H54 (cell line): ENCODE measurements at regions not wholly inside any gene's neighbourhood (a gene's known extent, or its start where the extent isn't known, plus 50 kb on each side); places are given as distances from the start of the nearest gene placed in this dataset.
"Not testable (repeated sequence)": the region's sequence is repeated elsewhere in the genome, so short reads cannot be mapped to it uniquely, and the experiment has no call there.

Experiments
- DNase-seq: peaks from one replicate; pipeline ENCODE4 v3.0.0; 2011; ENCODE audit warnings: low spot score, mixed read lengths; ENCODE audit not compliant: insufficient read length
- FAIRE-seq: peaks from 3 replicates; lab custom pipeline; 2011; peaks lifted over from hg19 to GRCh38; lab: Jason Lieb, UNC
- POLR2A ChIP-seq: IDR thresholded peaks from 2 replicates; pipeline ENCODE4 v1.6.1; 2011; ENCODE audit warnings: low read depth, mild to moderate bottlenecking, low read length

- no peak for FAIRE-seq
- no peak for TF ChIP-seq POLR2A
Observed at GRCh38 chr18:76622651-76623050, 127.6 kb upstream of the ZNF516 start.

GRCh38 chr18:76621782-76622495 is 126.9 kb upstream of the ZNF516 start:
- FAIRE-seq, result no peak
- DNase-seq, result no peak
- no peak for TF ChIP-seq POLR2A

More at GRCh38 chr18:76622651-76623050, 127.6 kb upstream of the ZNF516 start:
- no peak for DNase-seq

- no peak for DNase-seq
Observed at GRCh38 chr18:76621226-76621625, 126.2 kb upstream of the ZNF516 start.

GRCh38 chr18:76620321-76621170 is 125.5 kb upstream of the ZNF516 start:
- DNase-seq (no peak), FAIRE-seq (no peak)
- TF ChIP-seq POLR2A, result no peak

More at GRCh38 chr18:76621226-76621625, 126.2 kb upstream of the ZNF516 start:
- no peak for FAIRE-seq
- TF ChIP-seq POLR2A, result no peak

GRCh38 chr18:76619621-76620315 is 124.7 kb upstream of the ZNF516 start:
- no peak for TF ChIP-seq POLR2A
- FAIRE-seq (no peak), DNase-seq (no peak)

- no peak for TF ChIP-seq POLR2A
- no peak for FAIRE-seq
- no peak for DNase-seq
Observed at GRCh38 chr18:76619261-76619620, 124.2 kb upstream of the ZNF516 start.

GRCh38 chr18:76618721-76619120 is 123.7 kb upstream of the ZNF516 start:
- no peak for FAIRE-seq
- no peak for DNase-seq
- no peak for TF ChIP-seq POLR2A

GRCh38 chr18:76616373-76616772 is 121.3 kb upstream of the ZNF516 start:
- DNase-seq (no peak), FAIRE-seq (no peak)
- no peak for TF ChIP-seq POLR2A

GRCh38 chr18:76615065-76615733 is 120.2 kb upstream of the ZNF516 start:
- FAIRE-seq, result no peak
- no peak for DNase-seq
- TF ChIP-seq POLR2A, result no peak

- TF ChIP-seq POLR2A, result no peak
- no peak for DNase-seq
- no peak for FAIRE-seq
Observed at GRCh38 chr18:76613755-76614120, 118.7 kb upstream of the ZNF516 start.

- TF ChIP-seq POLR2A, result no peak
- FAIRE-seq (no peak), DNase-seq (no peak)
Observed at GRCh38 chr18:76613053-76613754, 118.2 kb upstream of the ZNF516 start.

- not testable (repeated sequence) for DNase-seq, FAIRE-seq
Observed at GRCh38 chr18:76611750-76612045, 116.7 kb upstream of the ZNF516 start.

- DNase-seq (no peak), FAIRE-seq (no peak)
- TF ChIP-seq POLR2A, result no peak
Observed at GRCh38 chr18:76610933-76611749, 116.1 kb upstream of the ZNF516 start.
